ENCODE measurements at regions not wholly inside any gene's neighbourhood (a gene's known extent, or its start where the extent isn't known, plus 50 kb on each side); places are given as distances from the start of the nearest gene placed in this dataset.
"Not testable (repeated sequence)": the region's sequence is repeated elsewhere in the genome, so short reads cannot be mapped to it uniquely, and the experiment has no call there.

- DNase-seq (ENCODE audit: low spot score), result peak; percentile 37
These were observed 110.1 kb upstream of the LPAR1 start for GRCh38 chr9:111148052-111149017.

GRCh38 chr9:111147041-111147440 is 108.8 kb upstream of the LPAR1 start:
- no peak for DNase-seq (ENCODE audit: low spot score)

GRCh38 chr9:111144741-111145140 is 106.5 kb upstream of the LPAR1 start:
- DNase-seq (ENCODE audit: low spot score), result no peak

GRCh38 chr9:111136180-111136579 is 97.9 kb upstream of the LPAR1 start:
- no peak for DNase-seq (ENCODE audit: low spot score)

GRCh38 chr9:111131211-111131610 is 92.9 kb upstream of the LPAR1 start:
- no peak for DNase-seq (ENCODE audit: low spot score)

GRCh38 chr9:111120526-111120925 is 82.3 kb upstream of the LPAR1 start:
- no peak for DNase-seq (ENCODE audit: low spot score)

- peak; percentile 58 for DNase-seq (ENCODE audit: low spot score)
These were observed 80.1 kb upstream of the LPAR1 start for GRCh38 chr9:111118256-111118948.

GRCh38 chr9:111114486-111114885 is 76.2 kb upstream of the LPAR1 start:
- no peak for DNase-seq (ENCODE audit: low spot score)

- DNase-seq (ENCODE audit: low spot score), result no peak
These were observed 75.4 kb upstream of the LPAR1 start for GRCh38 chr9:111113712-111114111.

GRCh38 chr9:111110805-111111204 is 72.5 kb upstream of the LPAR1 start:
- no peak for DNase-seq (ENCODE audit: low spot score)

GRCh38 chr9:111108946-111109345 is 70.7 kb upstream of the LPAR1 start:
- DNase-seq (ENCODE audit: low spot score), result no peak

- no peak for DNase-seq (ENCODE audit: low spot score)
These were observed 68.9 kb upstream of the LPAR1 start for GRCh38 chr9:111107141-111107540.

GRCh38 chr9:111106202-111106601 is 67.9 kb upstream of the LPAR1 start:
- no peak for DNase-seq (ENCODE audit: low spot score)

GRCh38 chr9:111102793-111103464 is 64.7 kb upstream of the LPAR1 start:
- DNase-seq (ENCODE audit: low spot score), result no peak

- no peak for DNase-seq (ENCODE audit: low spot score)
These were observed 61.1 kb upstream of the LPAR1 start for GRCh38 chr9:111099199-111100008.

GRCh38 chr9:111098093-111098492 is 59.8 kb upstream of the LPAR1 start:
- no peak for DNase-seq (ENCODE audit: low spot score)

GRCh38 chr9:111096051-111096450 is 57.8 kb upstream of the LPAR1 start:
- DNase-seq (ENCODE audit: low spot score), result no peak

- no peak for DNase-seq (ENCODE audit: low spot score)
These were observed 57.2 kb upstream of the LPAR1 start for GRCh38 chr9:111095441-111095840.

GRCh38 chr9:111094958-111095357 is 56.7 kb upstream of the LPAR1 start:
- DNase-seq (ENCODE audit: low spot score), result no peak

- peak; percentile 63 for DNase-seq (ENCODE audit: low spot score)
These were observed 56.2 kb upstream of the LPAR1 start for GRCh38 chr9:111094433-111094924.

- DNase-seq (ENCODE audit: low spot score), result not testable (repeated sequence)
These were observed 53.9 kb upstream of the LPAR1 start for GRCh38 chr9:111092167-111092566.
